ENCODE measurements at regions not wholly inside any gene's neighbourhood (a gene's known extent, or its start where the extent isn't known, plus 50 kb on each side); places are given as distances from the start of the nearest gene placed in this dataset.
"Not testable (repeated sequence)": the region's sequence is repeated elsewhere in the genome, so short reads cannot be mapped to it uniquely, and the experiment has no call there.

DNA sequence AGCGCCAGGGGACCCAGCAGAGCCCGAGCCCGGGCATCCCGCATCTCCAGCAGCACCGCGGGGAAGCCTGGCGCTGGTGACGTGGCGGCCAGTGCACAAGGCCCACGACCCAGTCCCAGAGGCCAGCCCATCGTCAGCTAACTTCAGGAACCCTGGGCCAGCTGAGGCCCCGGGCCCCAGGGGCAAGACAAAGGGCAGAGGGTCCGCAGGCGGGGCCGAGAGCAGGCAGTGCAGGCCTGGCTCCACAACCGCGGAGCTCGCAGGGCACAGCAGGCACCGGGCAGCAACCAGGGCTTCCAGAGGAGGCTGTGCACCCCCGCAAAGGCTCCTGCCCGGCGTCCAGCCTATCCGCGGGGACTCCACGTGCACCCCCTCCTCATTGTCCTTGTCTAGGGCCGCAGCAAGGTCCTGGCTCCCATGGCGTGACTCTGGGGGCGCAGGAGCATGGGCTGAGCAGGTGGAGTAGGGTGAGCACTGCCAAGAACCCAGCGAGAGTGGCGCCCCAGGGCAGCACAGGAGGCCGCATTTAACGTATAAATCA lies 352.5 kb downstream of the KCNJ18 start:
- POLR2A ChIA-PET; H3K9me3 Mint-ChIP-seq; DNase-seq (ENCODE audit: low spot score); H3K4me1 Mint-ChIP-seq; H3K4me3 Mint-ChIP-seq; ATAC-seq; H3K36me3 Mint-ChIP-seq; H3K27me3 Mint-ChIP-seq (ENCODE audit: low read depth); CTCF ChIA-PET; H3K27ac Mint-ChIP-seq: not testable (repeated sequence)

DNA sequence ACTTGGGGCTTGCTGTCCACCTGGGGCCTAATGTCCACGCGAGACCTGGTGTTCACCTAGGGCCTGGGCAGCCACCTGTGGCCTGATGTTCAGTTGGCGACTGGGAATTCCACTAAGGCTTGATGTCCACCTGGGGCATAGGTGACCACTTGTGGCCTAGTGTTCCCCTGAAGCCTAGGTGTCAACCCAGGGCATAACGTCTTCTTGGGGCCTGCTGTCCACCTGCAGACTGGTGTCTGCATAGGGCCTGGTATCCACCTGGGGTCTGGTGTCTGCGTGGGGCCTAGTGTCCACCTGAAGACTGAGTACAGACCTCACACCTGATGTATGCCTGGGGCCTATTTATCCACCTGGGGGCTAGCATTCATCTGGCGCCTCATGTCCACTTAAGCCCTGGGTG lies 355.2 kb downstream of the KCNJ18 start:
- H3K36me3 Mint-ChIP-seq; H3K27me3 Mint-ChIP-seq (ENCODE audit: low read depth); ATAC-seq; H3K9me3 Mint-ChIP-seq; H3K4me1 Mint-ChIP-seq; H3K27ac Mint-ChIP-seq; DNase-seq (ENCODE audit: low spot score); CTCF ChIA-PET; H3K4me3 Mint-ChIP-seq; POLR2A ChIA-PET: not testable (repeated sequence)

DNA sequence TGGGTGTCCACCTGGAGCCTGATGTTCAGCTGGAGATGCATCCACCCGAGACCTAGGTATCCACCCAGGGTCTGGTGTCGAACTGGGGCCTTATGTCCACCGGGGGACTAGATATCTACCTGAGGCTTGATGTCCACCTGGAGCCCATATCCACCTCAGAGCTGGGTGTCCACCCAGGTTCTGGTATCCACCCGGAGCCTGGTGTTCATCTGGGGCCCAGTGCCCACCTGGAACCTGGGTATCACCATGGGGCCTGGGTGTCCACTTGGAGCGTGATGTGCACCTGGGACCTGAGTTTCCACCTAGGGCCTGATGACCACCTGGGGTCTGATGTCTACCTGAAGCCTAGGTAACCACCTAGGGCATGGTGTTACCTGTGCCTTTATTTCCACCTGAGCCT lies 355.9 kb downstream of the KCNJ18 start:
- H3K27me3 Mint-ChIP-seq (ENCODE audit: low read depth); H3K4me1 Mint-ChIP-seq; H3K4me3 Mint-ChIP-seq; H3K36me3 Mint-ChIP-seq; CTCF ChIA-PET; H3K9me3 Mint-ChIP-seq; DNase-seq (ENCODE audit: low spot score); POLR2A ChIA-PET; H3K27ac Mint-ChIP-seq; ATAC-seq: not testable (repeated sequence)

DNA sequence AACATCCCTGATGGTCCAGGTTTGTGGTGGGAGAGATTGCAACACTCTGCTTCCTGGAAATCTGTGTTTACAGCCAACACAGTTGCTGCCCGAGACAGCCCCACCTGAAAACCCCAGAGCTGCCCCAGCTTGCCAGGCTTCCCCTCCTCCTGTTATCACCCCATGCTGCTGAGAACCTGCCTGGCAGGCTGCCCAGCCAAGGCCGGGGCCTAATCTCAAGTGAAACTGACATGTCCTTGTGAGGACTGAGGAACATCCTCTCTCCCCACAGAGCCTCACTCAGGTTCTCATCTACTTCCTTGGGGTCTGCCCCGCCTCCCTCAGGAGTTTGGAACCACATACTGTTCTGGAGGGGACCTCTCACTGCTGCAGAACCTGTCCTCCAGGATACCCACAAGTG lies 358.4 kb downstream of the KCNJ18 start:
- DNase-seq (ENCODE audit: low spot score); POLR2A ChIA-PET; H3K4me3 Mint-ChIP-seq; H3K9me3 Mint-ChIP-seq; H3K36me3 Mint-ChIP-seq; ATAC-seq; CTCF ChIA-PET; H3K4me1 Mint-ChIP-seq; H3K27ac Mint-ChIP-seq; H3K27me3 Mint-ChIP-seq (ENCODE audit: low read depth): not testable (repeated sequence)

DNA sequence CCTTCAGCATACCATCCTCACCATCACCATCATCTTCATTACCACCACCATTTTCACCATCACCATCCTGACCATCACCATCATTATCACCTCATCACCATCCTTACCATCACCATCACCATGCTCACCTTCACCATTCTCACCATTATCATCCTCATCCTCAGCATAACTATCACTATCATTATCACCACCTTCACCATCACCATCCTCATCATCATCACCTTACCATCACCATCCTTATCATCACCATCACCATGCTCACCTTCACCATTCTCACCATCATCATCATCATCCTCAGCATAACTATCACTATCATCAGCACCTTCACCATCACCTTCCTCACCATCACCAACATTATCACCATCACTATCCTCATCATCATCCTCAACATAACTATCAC lies 360.4 kb downstream of the KCNJ18 start:
- H3K27me3 Mint-ChIP-seq (ENCODE audit: low read depth); H3K4me1 Mint-ChIP-seq; POLR2A ChIA-PET; H3K9me3 Mint-ChIP-seq; CTCF ChIA-PET; H3K4me3 Mint-ChIP-seq; H3K27ac Mint-ChIP-seq; ATAC-seq; H3K36me3 Mint-ChIP-seq; DNase-seq (ENCODE audit: low spot score): not testable (repeated sequence)

DNA sequence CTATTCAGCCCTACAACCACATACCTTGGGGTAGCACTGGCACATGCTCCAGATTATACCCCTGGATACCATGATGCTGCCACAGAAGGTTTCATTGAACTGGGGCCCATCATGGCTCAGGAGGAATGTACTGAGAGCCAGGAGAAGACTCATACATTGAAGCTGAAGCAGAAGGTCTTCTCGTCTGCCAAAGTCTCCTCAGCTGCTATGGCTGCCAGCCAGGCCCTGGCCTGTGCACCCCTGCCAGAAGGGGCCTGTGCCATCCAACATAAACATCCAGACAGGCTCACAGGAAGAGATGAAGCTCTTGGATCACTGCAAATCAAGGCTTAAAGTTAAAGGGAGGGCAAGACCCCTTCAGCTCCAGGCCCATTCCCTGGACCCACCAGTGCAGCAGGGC lies 364.2 kb downstream of the KCNJ18 start:
- H3K36me3 Mint-ChIP-seq; H3K27me3 Mint-ChIP-seq (ENCODE audit: low read depth); ATAC-seq; H3K4me3 Mint-ChIP-seq; CTCF ChIA-PET; H3K4me1 Mint-ChIP-seq; H3K9me3 Mint-ChIP-seq; DNase-seq (ENCODE audit: low spot score); H3K27ac Mint-ChIP-seq; POLR2A ChIA-PET: not testable (repeated sequence)

DNA sequence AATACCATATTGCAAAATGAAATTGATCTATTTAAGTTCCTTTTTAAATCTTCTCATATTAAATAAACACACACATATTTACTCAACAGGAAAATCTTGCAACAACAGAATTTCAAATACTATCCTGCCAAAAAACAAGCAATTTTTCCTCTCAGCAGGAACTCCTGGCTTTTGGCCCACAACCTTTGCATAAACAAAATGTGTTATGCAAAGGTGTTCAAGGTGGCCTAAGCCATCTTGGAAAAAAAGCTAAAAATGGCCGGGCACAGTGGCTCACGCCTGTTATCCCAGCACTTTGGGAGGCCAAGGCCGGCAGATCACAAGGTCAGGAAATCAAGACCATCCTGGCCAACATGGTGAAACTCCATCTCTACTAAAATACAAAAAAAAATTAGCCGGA lies 383.6 kb downstream of the KCNJ18 start:
- H3K36me3 Mint-ChIP-seq; H3K9me3 Mint-ChIP-seq; CTCF ChIA-PET; POLR2A ChIA-PET; H3K27ac Mint-ChIP-seq; DNase-seq (ENCODE audit: low spot score); H3K4me3 Mint-ChIP-seq; ATAC-seq; H3K27me3 Mint-ChIP-seq (ENCODE audit: low read depth): not testable (repeated sequence)
- peaks cover 13% of the 10 kb centered on the region for H3K4me1 Mint-ChIP-seq

DNA sequence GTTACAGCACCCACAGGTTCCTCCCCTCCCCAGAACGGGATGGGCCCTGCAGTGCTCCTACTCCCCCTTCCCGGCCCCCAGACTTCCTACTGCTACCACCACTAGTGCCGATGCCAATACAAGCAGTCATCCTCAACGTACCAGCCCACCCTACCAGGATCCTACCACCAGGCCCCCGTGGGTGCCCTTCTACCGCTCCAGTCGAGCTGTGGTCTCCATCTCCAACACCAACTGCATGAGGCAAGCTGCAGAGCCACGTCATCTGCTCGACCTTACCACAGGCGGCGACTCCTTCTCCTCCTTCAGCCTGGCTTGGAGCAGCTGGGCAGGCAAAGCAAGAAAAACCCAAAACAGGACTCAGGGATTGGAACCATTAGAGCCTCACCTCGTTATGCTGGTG lies 396.3 kb downstream of the KCNJ18 start:
- H3K4me1 Mint-ChIP-seq; POLR2A ChIA-PET; CTCF ChIA-PET; H3K36me3 Mint-ChIP-seq; H3K4me3 Mint-ChIP-seq; DNase-seq (ENCODE audit: low spot score); H3K27me3 Mint-ChIP-seq (ENCODE audit: low read depth); ATAC-seq; H3K27ac Mint-ChIP-seq: not testable (repeated sequence)
- peaks cover 17% of the 10 kb centered on the region for H3K9me3 Mint-ChIP-seq

DNA sequence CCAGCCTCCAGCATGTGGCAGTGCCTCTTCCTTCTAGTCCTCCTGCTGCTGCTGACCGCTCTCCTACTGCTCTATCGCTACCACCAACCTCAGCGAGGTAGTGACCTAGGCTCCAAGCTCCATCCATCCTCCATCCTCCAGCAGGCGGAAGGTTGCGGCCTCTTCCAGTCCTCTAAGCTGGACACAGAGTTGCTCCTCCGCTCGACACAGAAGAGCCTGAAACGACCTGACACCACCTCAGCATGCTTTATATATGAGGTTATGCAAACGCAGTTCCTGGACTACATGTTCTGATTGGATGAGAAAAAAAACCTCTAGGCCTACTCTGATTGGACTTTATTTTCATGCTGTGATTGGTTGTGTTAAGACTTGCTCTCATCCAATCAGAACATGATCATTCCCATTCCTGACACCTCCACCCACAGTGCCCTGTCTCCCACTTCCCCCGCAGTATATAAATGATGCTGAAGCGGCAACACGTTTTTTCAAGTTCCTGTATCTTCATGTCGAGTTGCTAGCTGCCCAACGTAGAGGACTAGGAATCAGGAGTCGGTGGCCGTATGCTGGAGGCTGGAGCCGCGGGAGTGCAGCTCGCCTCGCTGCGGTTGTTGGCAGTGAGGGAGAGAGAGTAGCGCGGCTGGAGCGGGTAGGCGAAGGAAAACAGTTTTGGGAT lies 398.1 kb downstream of the KCNJ18 start:
- H3K27me3 Mint-ChIP-seq (ENCODE audit: low read depth), result peaks cover 2% of the 10 kb centered on the region
- POLR2A ChIA-PET, result no interaction called here
- no peak overlapping the region for H3K4me3 Mint-ChIP-seq
- DNase-seq (ENCODE audit: low spot score) (no peak), ATAC-seq (no peak)
- H3K9me3 Mint-ChIP-seq, result peaks cover 17% of the 10 kb centered on the region
- no peak overlapping the region for H3K27ac Mint-ChIP-seq
- CTCF ChIA-PET, result no interaction called here
- H3K4me1 Mint-ChIP-seq, result peaks cover 6% of the 10 kb centered on the region
- peaks cover 7% of the 10 kb centered on the region for H3K36me3 Mint-ChIP-seq
- TF ChIP-seq, protein P1, sequence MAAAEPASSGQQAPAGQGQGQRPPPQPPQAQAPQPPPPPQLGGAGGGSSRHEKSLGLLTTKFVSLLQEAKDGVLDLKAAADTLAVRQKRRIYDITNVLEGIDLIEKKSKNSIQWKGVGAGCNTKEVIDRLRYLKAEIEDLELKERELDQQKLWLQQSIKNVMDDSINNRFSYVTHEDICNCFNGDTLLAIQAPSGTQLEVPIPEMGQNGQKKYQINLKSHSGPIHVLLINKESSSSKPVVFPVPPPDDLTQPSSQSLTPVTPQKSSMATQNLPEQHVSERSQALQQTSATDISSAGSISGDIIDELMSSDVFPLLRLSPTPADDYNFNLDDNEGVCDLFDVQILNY (CRISPR knock-in tag; IDR thresholded peaks at IDR 0.05), result no peak
- TF ChIP-seq, protein P2, sequence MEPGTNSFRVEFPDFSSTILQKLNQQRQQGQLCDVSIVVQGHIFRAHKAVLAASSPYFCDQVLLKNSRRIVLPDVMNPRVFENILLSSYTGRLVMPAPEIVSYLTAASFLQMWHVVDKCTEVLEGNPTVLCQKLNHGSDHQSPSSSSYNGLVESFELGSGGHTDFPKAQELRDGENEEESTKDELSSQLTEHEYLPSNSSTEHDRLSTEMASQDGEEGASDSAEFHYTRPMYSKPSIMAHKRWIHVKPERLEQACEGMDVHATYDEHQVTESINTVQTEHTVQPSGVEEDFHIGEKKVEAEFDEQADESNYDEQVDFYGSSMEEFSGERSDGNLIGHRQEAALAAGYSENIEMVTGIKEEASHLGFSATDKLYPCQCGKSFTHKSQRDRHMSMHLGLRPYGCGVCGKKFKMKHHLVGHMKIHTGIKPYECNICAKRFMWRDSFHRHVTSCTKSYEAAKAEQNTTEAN (CRISPR knock-in tag; IDR thresholded peaks at IDR 0.05), result no peak
- TF ChIP-seq, protein P3, sequence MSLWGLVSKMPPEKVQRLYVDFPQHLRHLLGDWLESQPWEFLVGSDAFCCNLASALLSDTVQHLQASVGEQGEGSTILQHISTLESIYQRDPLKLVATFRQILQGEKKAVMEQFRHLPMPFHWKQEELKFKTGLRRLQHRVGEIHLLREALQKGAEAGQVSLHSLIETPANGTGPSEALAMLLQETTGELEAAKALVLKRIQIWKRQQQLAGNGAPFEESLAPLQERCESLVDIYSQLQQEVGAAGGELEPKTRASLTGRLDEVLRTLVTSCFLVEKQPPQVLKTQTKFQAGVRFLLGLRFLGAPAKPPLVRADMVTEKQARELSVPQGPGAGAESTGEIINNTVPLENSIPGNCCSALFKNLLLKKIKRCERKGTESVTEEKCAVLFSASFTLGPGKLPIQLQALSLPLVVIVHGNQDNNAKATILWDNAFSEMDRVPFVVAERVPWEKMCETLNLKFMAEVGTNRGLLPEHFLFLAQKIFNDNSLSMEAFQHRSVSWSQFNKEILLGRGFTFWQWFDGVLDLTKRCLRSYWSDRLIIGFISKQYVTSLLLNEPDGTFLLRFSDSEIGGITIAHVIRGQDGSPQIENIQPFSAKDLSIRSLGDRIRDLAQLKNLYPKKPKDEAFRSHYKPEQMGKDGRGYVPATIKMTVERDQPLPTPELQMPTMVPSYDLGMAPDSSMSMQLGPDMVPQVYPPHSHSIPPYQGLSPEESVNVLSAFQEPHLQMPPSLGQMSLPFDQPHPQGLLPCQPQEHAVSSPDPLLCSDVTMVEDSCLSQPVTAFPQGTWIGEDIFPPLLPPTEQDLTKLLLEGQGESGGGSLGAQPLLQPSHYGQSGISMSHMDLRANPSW (CRISPR knock-in tag; conservative IDR thresholded peaks at IDR 0.05; ENCODE audit: low read depth), result no peak
- TF ChIP-seq TEAD1 (CRISPR knock-in tag; IDR thresholded peaks at IDR 0.05), result no peak

Data from WTC11 (cell line).